SK-N-SH (cell line): ENCODE measurements at regions not wholly inside any gene's neighbourhood (a gene's known extent, or its start where the extent isn't known, plus 50 kb on each side); places are given as distances from the start of the nearest gene placed in this dataset.

Experiments used
- CTCF ChIA-PET: fragments of 300-600, 350-600 bp; formaldehyde crosslinking; extraction: SDS; loops from one replicate; lab custom pipeline; 2021; lab: Yijun Ruan, JAX
- POLR2A ChIA-PET: fragments of 350-600 bp; sonication (Branson Sonifier 250); formaldehyde crosslinking; extraction: SDS; loops from one replicate; lab custom pipeline; 2020; ENCODE audit warnings: antibody characterized with exemption, inconsistent platforms; lab: Yijun Ruan, JAX
- DNase-seq: peaks from one replicate; pipeline ENCODE4 v3.0.0; 2012
- H2AFZ ChIP-seq: fragments of 200-600 bp; sonication (generic); 2 replicates; pipeline ENCODE4 v1.8.1; 2016; ENCODE audit warnings: antibody characterized with exemption, mild to moderate bottlenecking, low read depth
- H3F3A ChIP-seq: fragments of 200-600 bp; sonication (generic); replicated peaks from 2 replicates; pipeline ENCODE3; 2016; ENCODE audit warnings: antibody characterized with exemption, mild to moderate bottlenecking; ENCODE audit not compliant: insufficient read depth
- H3K27ac ChIP-seq, 2 experiments: fragments of 200-500 bp in 1 of 2; fragments of 200-600 bp in 1 of 2; sonication (Bioruptor generic) in 1 of 2; sonication (generic), shearing (Covaris generic) in 1 of 2; 2 replicates each; pipeline versions ENCODE4 v1.5.1 to v1.6.1; 2014 to 2016; ENCODE audit warnings: low read depth in 2 of 2, inconsistent platforms in 1 of 2, low read length in 1 of 2, mild to moderate bottlenecking in 1 of 2, mixed read lengths in 1 of 2
- H3K27me3 ChIP-seq: fragments of 200-600 bp; sonication (generic), shearing (Covaris generic); 2 replicates; pipeline ENCODE4 v1.6.1; 2016; ENCODE audit warnings: mixed run types; ENCODE audit not compliant: insufficient read depth
- H3K36me3 ChIP-seq, 2 experiments: fragments of 200-500 bp in 1 of 2; fragments of 200-600 bp in 1 of 2; sonication (Bioruptor generic) in 1 of 2; sonication (generic) in 1 of 2; replicated peaks in 1 of 2; 2 replicates each; pipeline versions ENCODE3 to v1.5.1; 2014 to 2016; ENCODE audit warnings: low read length in 1 of 2, mild to moderate bottlenecking in 1 of 2; ENCODE audit not compliant: insufficient read depth in 2 of 2, control insufficient read depth in 1 of 2
- H3K4me1 ChIP-seq, 2 experiments: fragments of 200-500 bp in 1 of 2; fragments of 200-600 bp in 1 of 2; sonication (Bioruptor generic) in 1 of 2; sonication (generic), shearing (Covaris generic) in 1 of 2; 2 replicates each; pipeline versions ENCODE4 v1.5.1 to v1.6.1; 2014 to 2016; ENCODE audit warnings: low read depth in 1 of 2, low read length in 1 of 2, mixed run types in 1 of 2; ENCODE audit not compliant: insufficient read depth in 2 of 2, control insufficient read depth in 1 of 2
- H3K4me2 ChIP-seq: fragments of 200-600 bp; sonication (generic), shearing (Covaris generic); 2 replicates; pipeline ENCODE4 v1.6.1; 2017; ENCODE audit warnings: mixed run types
- H3K4me3 ChIP-seq, 2 experiments: fragments of 200-500 bp in 1 of 2; fragments of 200-600 bp in 1 of 2; sonication (Bioruptor generic) in 1 of 2; sonication (generic), shearing (Covaris generic) in 1 of 2; 2 replicates each; pipeline versions ENCODE4 v1.5.1 to v1.8.1; 2014 to 2016; ENCODE audit warnings: low read depth in 2 of 2, inconsistent platforms in 1 of 2, low read length in 1 of 2, mild to moderate bottlenecking in 1 of 2, mixed read lengths in 1 of 2, moderate library complexity in 1 of 2
- H3K79me2 ChIP-seq: fragments of 200-600 bp; sonication (generic); 2 replicates; pipeline ENCODE4 v1.8.1; 2017; ENCODE audit warnings: mild to moderate bottlenecking; ENCODE audit not compliant: insufficient read depth
- H3K9ac ChIP-seq: fragments of 200-600 bp; sonication (generic); 2 replicates; pipeline ENCODE4 v1.6.1; 2017; ENCODE audit warnings: mixed run types
- H3K9me2 ChIP-seq: fragments of 200-600 bp; sonication (generic); 2 replicates; pipeline ENCODE4 v1.6.1; 2017; ENCODE audit warnings: mixed run types
- H3K9me3 ChIP-seq: fragments of 200-600 bp; sonication (generic); 2 replicates; pipeline ENCODE4 v1.6.1; 2017; ENCODE audit warnings: mixed run types, mild to moderate bottlenecking, moderate library complexity
- H4K20me1 ChIP-seq: fragments of 200-600 bp; sonication (generic); 2 replicates; pipeline ENCODE4 v1.6.1; 2017; ENCODE audit warnings: mild to moderate bottlenecking, mixed run types; ENCODE audit not compliant: insufficient read depth
- CTCF ChIP-seq: fragments of 200-600 bp; sonication (generic); IDR thresholded peaks from 2 replicates; pipeline ENCODE4 v1.6.1; 2017; ENCODE audit warnings: antibody characterized with exemption, mild to moderate bottlenecking, moderate library complexity
- ELF1 ChIP-seq: IDR thresholded peaks from 2 replicates; pipeline ENCODE4 v1.4.0; 2012
- EP300 ChIP-seq, 2 experiments: IDR thresholded peaks; 2 replicates each; pipeline versions ENCODE4 v1.4.0 to v1.6.1; 2012; ENCODE audit warnings: borderline replicate concordance in 1 of 2, low read depth in 1 of 2, low read length in 1 of 2
- EZH2phosphoT487 ChIP-seq: fragments of 200-600 bp; sonication (generic); IDR thresholded peaks from 2 replicates; pipeline ENCODE4 v1.6.1; 2017; ENCODE audit warnings: low read depth, mixed run types, mild to moderate bottlenecking, antibody characterized with exemption, moderate library complexity, borderline replicate concordance
- FOSL2 ChIP-seq: IDR thresholded peaks from 2 replicates; pipeline ENCODE4 v1.4.0; 2012; ENCODE audit warnings: low read depth, mild to moderate bottlenecking, moderate library complexity, borderline replicate concordance
- FOXJ3 ChIP-seq: sonication (generic); formaldehyde crosslinking; IDR thresholded peaks from 2 replicates; pipeline ENCODE4 v1.5.1; 2020; ENCODE audit warnings: mild to moderate bottlenecking, missing genetic modification reagents
- FOXM1 ChIP-seq: IDR thresholded peaks from 2 replicates; pipeline ENCODE4 v1.4.0; 2012; ENCODE audit warnings: low read depth, mild to moderate bottlenecking
- IRF3 ChIP-seq: fragments of 150-350 bp; IDR thresholded peaks from 2 replicates; pipeline ENCODE4 v1.6.1; 2016; ENCODE audit warnings: mild to moderate bottlenecking, low read depth, low read length
- MXI1 ChIP-seq: IDR thresholded peaks from 2 replicates; pipeline ENCODE4 v1.6.1; 2012; ENCODE audit warnings: mild to moderate bottlenecking, low read depth, low read length, improper control_type of control experiment
- PBX3 ChIP-seq: IDR thresholded peaks from 2 replicates; pipeline ENCODE4; 2012
- RAD21 ChIP-seq: IDR thresholded peaks from 2 replicates; pipeline ENCODE4 v1.6.1; 2012; ENCODE audit warnings: mild to moderate bottlenecking, low read length
- REST ChIP-seq: IDR thresholded peaks from 2 replicates; pipeline ENCODE4 v1.6.1; 2012; ENCODE audit warnings: mild to moderate bottlenecking, low read depth, low read length, moderate library complexity
- RXRA ChIP-seq: IDR thresholded peaks from 2 replicates; pipeline ENCODE4 v1.4.0; 2012; ENCODE audit warnings: low read depth, mild to moderate bottlenecking, borderline replicate concordance
- TCF12 ChIP-seq: IDR thresholded peaks from 2 replicates; pipeline ENCODE4 v1.4.0; 2012
- USF1 ChIP-seq: IDR thresholded peaks from 2 replicates; pipeline ENCODE4 v1.4.0; 2012; ENCODE audit warnings: low read depth, borderline replicate concordance
- USF2 ChIP-seq: fragments of 150-350 bp; IDR thresholded peaks from 2 replicates; pipeline ENCODE4 v1.6.1; 2017; ENCODE audit warnings: antibody characterized with exemption, low read length, low read depth, borderline replicate concordance
- WGBS: methylation state at CpG from one replicate; pipeline ENCODE4 v1.1.6; 2017; ENCODE audit warnings: low lambda C conversion rate; 5-methylcytosine and 5-hydroxymethylcytosine counted together

- peaks cover 16% of the 10 kb centered on the region for H3F3A ChIP-seq
- peak overlapping the region; percentile 97 for H3K4me2 ChIP-seq
- no peaks in the 10 kb centered on the region for H3K27me3 ChIP-seq
- H3K36me3 ChIP-seq = no peaks in the 10 kb centered on the region
- CTCF ChIA-PET = interaction anchor here (0.8 to 1.4 kb wide), 6 partner anchors 13 to 224 kb away, joined by 3 to 4 read pairs (median 3); no protein-coding TSS in a partner anchor
- POLR2A ChIA-PET = no interaction called here
- 2% methylated on average over 18 of the region's 46 CpGs for WGBS
- H3K4me1 ChIP-seq = peaks cover 0 to 11% of the 10 kb centered on the region in 2 experiments; a peak in 1 of 4 replicates
- no peaks in the 10 kb centered on the region for H4K20me1 ChIP-seq
- H2AFZ ChIP-seq = peak overlapping the region; percentile 84
- H3K9ac ChIP-seq = peak overlapping the region; percentile 63
- H3K9me3 ChIP-seq = no peaks in the 10 kb centered on the region
- peak overlapping the region in 1 of 2 experiments; percentile 22; a peak in 1 of 4 replicates for H3K27ac ChIP-seq
- TF ChIP-seq FOSL2 (no peak), MXI1 (no peak), CTCF (no peak), ELF1 (no peak), REST (no peak), RXRA (no peak), FOXJ3 (no peak), USF1 (no peak), FOXM1 (no peak), RAD21 (no peak), IRF3 (no peak), EP300 (IDR thresholded peaks at IDR 0.05; ENCODE audit: borderline replicate concordance in 1 of 2, low read depth in 1 of 2, low read length in 1 of 2) (no peak), PBX3 (no peak), TCF12 (no peak), EZH2phosphoT487 (no peak), USF2 (no peak)
- DNase-seq = peak; percentile 90
- H3K9me2 ChIP-seq = no peaks in the 10 kb centered on the region
- H3K79me2 ChIP-seq = no peaks in the 10 kb centered on the region
- peak overlapping the region; percentile 41 to 70 for H3K4me3 ChIP-seq
These were observed 104.0 kb downstream of the FAM53A start for GRCh38 chr4:1579901-1580691.
